Neural progenitor cell (in vitro differentiated cells): ENCODE measurements at regions not wholly inside any gene's neighbourhood (a gene's known extent, or its start where the extent isn't known, plus 50 kb on each side); places are given as distances from the start of the nearest gene placed in this dataset.

Experiments
- DNase-seq: peaks from one replicate; pipeline ENCODE4 v3.0.0-alpha.2; 2016; ENCODE audit warnings: low spot score
- H2AFZ ChIP-seq: fragments of 200-600 bp; sonication (generic); replicated peaks from 2 replicates; pipeline ENCODE4 v1.6.1; 2016; ENCODE audit warnings: antibody characterized with exemption
- H3F3A ChIP-seq: fragments of 200-600 bp; sonication (generic); 2 replicates; pipeline ENCODE4 v1.6.1; 2016; ENCODE audit warnings: antibody characterized with exemption, low read depth
- H3K27ac ChIP-seq: fragments of 200-600 bp; sonication (generic); 2 replicates; pipeline ENCODE4 v1.5.1; 2016; ENCODE audit warnings: mild to moderate bottlenecking
- H3K27me3 ChIP-seq: fragments of 200-600 bp; sonication (generic); 2 replicates; pipeline ENCODE4 v1.6.1; 2016; ENCODE audit warnings: mild to moderate bottlenecking, moderate library complexity
- H3K36me3 ChIP-seq: fragments of 200-600 bp; sonication (generic); 2 replicates; pipeline ENCODE4 v1.5.1; 2016
- H3K4me1 ChIP-seq: fragments of 200-600 bp; sonication (generic); 2 replicates; pipeline ENCODE4 v1.6.1; 2016; ENCODE audit warnings: mixed run types
- H3K4me2 ChIP-seq: fragments of 200-600 bp; sonication (generic); 2 replicates; pipeline ENCODE4 v1.6.1; 2016
- H3K4me3 ChIP-seq: fragments of 200-600 bp; sonication (generic); 2 replicates; pipeline ENCODE4 v1.5.1; 2016
- H3K79me2 ChIP-seq: fragments of 200-600 bp; sonication (generic); 2 replicates; pipeline ENCODE4 v1.6.1; 2016; ENCODE audit warnings: low read depth
- H3K9ac ChIP-seq: fragments of 200-600 bp; sonication (generic); 2 replicates; pipeline ENCODE4 v1.6.1; 2016
- H3K9me3 ChIP-seq: fragments of 200-600 bp; sonication (generic); 2 replicates; pipeline ENCODE4 v1.5.1; 2016; ENCODE audit warnings: low read depth
- H4K20me1 ChIP-seq: fragments of 200-600 bp; sonication (generic); 2 replicates; pipeline ENCODE4 v1.6.1; 2016; ENCODE audit warnings: low read depth
- H3K27ac Mint-ChIP-seq: 3 replicates; pipeline ENCODE4 v1.8.0; 2021; ENCODE audit warnings: mixed read lengths
- H3K27me3 Mint-ChIP-seq: 2 replicates; pipeline ENCODE4 v1.8.0; 2022; ENCODE audit warnings: low read depth, mild to moderate bottlenecking, inconsistent platforms, moderate library complexity, mixed read lengths; ENCODE audit not compliant: insufficient read depth
- H3K36me3 Mint-ChIP-seq: 3 replicates; pipeline ENCODE4 v1.8.0; 2021; ENCODE audit warnings: mixed read lengths
- H3K4me1 Mint-ChIP-seq: 3 replicates; pipeline ENCODE4 v1.8.0; 2021; ENCODE audit warnings: mixed read lengths
- H3K4me3 Mint-ChIP-seq: 3 replicates; pipeline ENCODE4 v1.8.0; 2021; ENCODE audit warnings: mild to moderate bottlenecking, moderate library complexity, mixed read lengths
- H3K9me3 Mint-ChIP-seq: 3 replicates; pipeline ENCODE4 v1.8.0; 2020; ENCODE audit warnings: mixed read lengths
- EZH2 ChIP-seq: fragments of 200-600 bp; sonication (generic); IDR thresholded peaks from 2 replicates; pipeline ENCODE4 v1.6.1; 2017; ENCODE audit warnings: antibody characterized with exemption, mild to moderate bottlenecking, moderate library complexity
- EZH2phosphoT487 ChIP-seq: fragments of 200-600 bp; sonication (generic); IDR thresholded peaks from 2 replicates; pipeline ENCODE4 v1.6.1; 2017; ENCODE audit warnings: antibody characterized with exemption
- TF ChIP-seq, protein P1 (sequence below): fragments of 200-600 bp; sonication (generic); IDR thresholded peaks from 2 replicates; pipeline ENCODE4 v1.5.1; 2017; ENCODE audit warnings: antibody characterized with exemption, mild to moderate bottlenecking

DNA sequence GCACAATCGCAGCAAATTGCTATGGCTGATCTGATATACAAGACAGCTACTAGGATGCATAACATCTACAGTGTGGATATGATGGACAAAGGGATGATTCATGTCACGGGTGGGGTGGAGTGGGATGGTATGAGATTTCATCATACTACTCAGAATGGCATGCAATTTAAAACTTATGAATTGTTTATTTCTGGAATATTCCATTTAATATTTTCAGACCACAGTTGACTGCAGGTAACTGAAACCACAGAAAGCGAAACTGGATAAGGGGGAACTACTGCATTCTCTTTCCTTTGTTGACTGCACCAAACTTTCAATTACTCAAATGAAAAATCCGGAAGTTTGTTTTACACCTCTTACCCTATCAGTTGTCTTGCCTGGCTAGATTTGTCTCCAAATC, 94.4 kb upstream of the NEUROD1 start:
- H3K36me3 Mint-ChIP-seq: no peaks in the 10 kb centered on the region
- Histone ChIP-seq H3F3A (no peaks in the 10 kb centered on the region), H3K4me3 (no peak overlapping the region), H4K20me1 (no peaks in the 10 kb centered on the region), H3K4me2 (no peak overlapping the region), H3K9me3 (no peaks in the 10 kb centered on the region), H3K27ac (no peak overlapping the region), H3K4me1 (no peaks in the 10 kb centered on the region), H3K27me3 (no peaks in the 10 kb centered on the region), H2AFZ (no peak overlapping the region), H3K79me2 (no peaks in the 10 kb centered on the region), H3K36me3 (no peaks in the 10 kb centered on the region), H3K9ac (no peak overlapping the region)
- peaks cover 15% of the 10 kb centered on the region for H3K4me1 Mint-ChIP-seq
- no peak overlapping the region for H3K4me3 Mint-ChIP-seq
- H3K27ac Mint-ChIP-seq: no peak overlapping the region
- H3K9me3 Mint-ChIP-seq: peaks cover 4% of the 10 kb centered on the region
- no peaks in the 10 kb centered on the region for H3K27me3 Mint-ChIP-seq
- TF ChIP-seq EZH2phosphoT487 (no peak), EZH2 (no peak)
- TF ChIP-seq, protein P1, sequence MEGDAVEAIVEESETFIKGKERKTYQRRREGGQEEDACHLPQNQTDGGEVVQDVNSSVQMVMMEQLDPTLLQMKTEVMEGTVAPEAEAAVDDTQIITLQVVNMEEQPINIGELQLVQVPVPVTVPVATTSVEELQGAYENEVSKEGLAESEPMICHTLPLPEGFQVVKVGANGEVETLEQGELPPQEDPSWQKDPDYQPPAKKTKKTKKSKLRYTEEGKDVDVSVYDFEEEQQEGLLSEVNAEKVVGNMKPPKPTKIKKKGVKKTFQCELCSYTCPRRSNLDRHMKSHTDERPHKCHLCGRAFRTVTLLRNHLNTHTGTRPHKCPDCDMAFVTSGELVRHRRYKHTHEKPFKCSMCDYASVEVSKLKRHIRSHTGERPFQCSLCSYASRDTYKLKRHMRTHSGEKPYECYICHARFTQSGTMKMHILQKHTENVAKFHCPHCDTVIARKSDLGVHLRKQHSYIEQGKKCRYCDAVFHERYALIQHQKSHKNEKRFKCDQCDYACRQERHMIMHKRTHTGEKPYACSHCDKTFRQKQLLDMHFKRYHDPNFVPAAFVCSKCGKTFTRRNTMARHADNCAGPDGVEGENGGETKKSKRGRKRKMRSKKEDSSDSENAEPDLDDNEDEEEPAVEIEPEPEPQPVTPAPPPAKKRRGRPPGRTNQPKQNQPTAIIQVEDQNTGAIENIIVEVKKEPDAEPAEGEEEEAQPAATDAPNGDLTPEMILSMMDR: no peak
- DNase-seq: no peak

DNA sequence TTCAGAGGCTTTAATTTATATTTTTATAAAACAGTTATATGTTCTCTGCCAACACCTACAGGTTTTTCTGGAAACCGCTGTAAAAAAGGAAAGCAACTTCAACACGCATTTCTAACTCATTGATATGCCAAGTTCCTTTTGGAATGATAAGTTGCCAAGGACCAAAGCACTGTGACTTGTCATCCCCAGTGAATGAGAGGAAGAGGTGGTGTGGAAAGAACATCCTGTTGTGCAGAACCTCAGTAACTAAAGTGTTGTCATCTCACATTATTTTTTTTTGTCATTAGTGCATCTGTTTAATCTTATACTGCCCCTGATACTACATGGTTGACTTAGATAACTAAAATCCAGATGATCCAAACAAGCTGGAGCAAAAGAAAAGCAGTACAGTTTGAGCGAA, 96.0 kb upstream of the NEUROD1 start:
- H3K4me2 ChIP-seq: no peak overlapping the region
- H3K9me3 Mint-ChIP-seq: peaks cover 4% of the 10 kb centered on the region

DNA sequence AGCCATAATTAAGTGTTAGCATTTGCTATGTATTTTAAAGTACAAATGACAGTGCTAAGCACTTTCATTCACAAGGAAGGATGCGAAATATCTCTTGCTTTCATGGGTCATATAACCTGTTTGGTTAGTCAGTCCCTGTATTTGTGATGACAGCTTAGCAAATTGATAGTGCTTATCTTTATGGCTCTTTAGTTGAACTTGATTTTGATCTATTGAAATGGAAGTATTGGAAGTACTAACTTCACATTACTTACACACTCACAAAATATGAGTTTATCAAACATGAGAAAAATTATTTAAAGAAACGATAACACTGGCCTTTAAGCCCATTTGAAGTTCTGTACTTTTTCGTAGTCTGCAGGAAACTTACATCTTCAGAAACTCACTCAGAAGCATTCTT, 97.4 kb upstream of the NEUROD1 start:
- DNase-seq: no peak
- H4K20me1 ChIP-seq: no peaks in the 10 kb centered on the region
- H3K9ac ChIP-seq: no peak overlapping the region
- H2AFZ ChIP-seq: no peak overlapping the region
- no peaks in the 10 kb centered on the region for H3K36me3 Mint-ChIP-seq
- peaks cover 42% of the 10 kb centered on the region for H3K4me1 Mint-ChIP-seq
- H3K4me2 ChIP-seq: no peak overlapping the region
- H3K36me3 ChIP-seq: no peaks in the 10 kb centered on the region
- H3F3A ChIP-seq: no peaks in the 10 kb centered on the region
- no peak overlapping the region for H3K27ac ChIP-seq
- H3K9me3 Mint-ChIP-seq: peaks cover 6% of the 10 kb centered on the region
- no peaks in the 10 kb centered on the region for H3K27me3 ChIP-seq
- no peaks in the 10 kb centered on the region for H3K27me3 Mint-ChIP-seq
- peaks cover 9% of the 10 kb centered on the region for H3K4me1 ChIP-seq
- TF ChIP-seq EZH2 (no peak), EZH2phosphoT487 (no peak)
- TF ChIP-seq, protein P1: no peak
- H3K4me3 ChIP-seq: no peak overlapping the region
- H3K4me3 Mint-ChIP-seq: no peak overlapping the region
- no peak overlapping the region for H3K27ac Mint-ChIP-seq
- no peaks in the 10 kb centered on the region for H3K79me2 ChIP-seq
- no peaks in the 10 kb centered on the region for H3K9me3 ChIP-seq

More for the DNA sequence above, 96.0 kb upstream of the NEUROD1 start:
- TF ChIP-seq EZH2phosphoT487 (no peak), EZH2 (no peak)
- TF ChIP-seq, protein P1: no peak
- no peaks in the 10 kb centered on the region for H3K27me3 Mint-ChIP-seq
- H3K4me1 ChIP-seq: peaks cover 9% of the 10 kb centered on the region
- no peak overlapping the region for H3K9ac ChIP-seq
- H2AFZ ChIP-seq: no peak overlapping the region
- H3K4me3 Mint-ChIP-seq: no peak overlapping the region
- DNase-seq: no peak
- H3K79me2 ChIP-seq: no peaks in the 10 kb centered on the region
- no peaks in the 10 kb centered on the region for H3K36me3 ChIP-seq
- no peak overlapping the region for H3K4me3 ChIP-seq
- H3K9me3 ChIP-seq: no peaks in the 10 kb centered on the region
- no peaks in the 10 kb centered on the region for H3K27me3 ChIP-seq
- peaks cover 31% of the 10 kb centered on the region for H3K4me1 Mint-ChIP-seq
- no peaks in the 10 kb centered on the region for H3F3A ChIP-seq
- no peak overlapping the region for H3K27ac Mint-ChIP-seq
- no peaks in the 10 kb centered on the region for H4K20me1 ChIP-seq
- no peaks in the 10 kb centered on the region for H3K36me3 Mint-ChIP-seq
- H3K27ac ChIP-seq: no peak overlapping the region
